MM.1S (cell line): ENCODE measurements at regions not wholly inside any gene's neighbourhood (a gene's known extent, or its start where the extent isn't known, plus 50 kb on each side); places are given as distances from the start of the nearest gene placed in this dataset.
"Not testable (repeated sequence)": the region's sequence is repeated elsewhere in the genome, so short reads cannot be mapped to it uniquely, and the experiment has no call there.

ENCODE experiments used
- DNase-seq: peaks from one replicate; pipeline ENCODE4 v3.0.0-alpha.2; 2015
- H2AFZ ChIP-seq: fragments of 300-600 bp; sonication (generic); 2 replicates; pipeline ENCODE4 v1.6.0; 2016; ENCODE audit warnings: antibody characterized with exemption, low read length
- H3F3A ChIP-seq: fragments of 300-600 bp; sonication (generic); 2 replicates; pipeline ENCODE4 v1.6.1; 2016; ENCODE audit warnings: mild to moderate bottlenecking, antibody characterized with exemption, low read length, moderate library complexity, mixed read lengths; ENCODE audit not compliant: insufficient read depth
- H3K27ac ChIP-seq: fragments of 300-600 bp; sonication (generic); 2 replicates; pipeline ENCODE4 v1.5.1; 2016; ENCODE audit warnings: mild to moderate bottlenecking, low read length
- H3K27me3 ChIP-seq: fragments of 300-600 bp; sonication (generic); replicated peaks from 2 replicates; pipeline ENCODE4 v1.6.0; 2016; ENCODE audit warnings: low read length; ENCODE audit not compliant: insufficient read depth
- H3K36me3 ChIP-seq: fragments of 300-600 bp; sonication (generic); replicated peaks from 2 replicates; pipeline ENCODE4 v1.6.1; 2016; ENCODE audit warnings: mild to moderate bottlenecking, low read length, mixed read lengths; ENCODE audit not compliant: insufficient read depth
- H3K4me1 ChIP-seq: fragments of 300-600 bp; sonication (generic); 2 replicates; pipeline ENCODE4 v1.6.1; 2016; ENCODE audit warnings: low read length, mixed read lengths
- H3K4me2 ChIP-seq: fragments of 300-600 bp; sonication (generic); 2 replicates; pipeline ENCODE4 v1.6.0; 2016; ENCODE audit warnings: low read depth, low read length
- H3K4me3 ChIP-seq: fragments of 300-600 bp; sonication (generic); 2 replicates; pipeline ENCODE4 v1.5.1; 2016; ENCODE audit warnings: low read length, mixed read lengths
- H3K79me2 ChIP-seq: fragments of 300-600 bp; sonication (generic); 2 replicates; pipeline ENCODE4 v1.6.1; 2016; ENCODE audit warnings: mixed run types, low read length, mixed read lengths
- H3K9ac ChIP-seq: fragments of 300-600 bp; sonication (generic); 2 replicates; pipeline ENCODE4 v1.6.1; 2016; ENCODE audit warnings: low read length, mixed read lengths
- H3K9me2 ChIP-seq: fragments of 300-600 bp; sonication (generic); replicated peaks from 2 replicates; pipeline ENCODE4 v1.6.1; 2016; ENCODE audit warnings: mild to moderate bottlenecking, low read length, mixed read lengths; ENCODE audit not compliant: insufficient read depth
- H3K9me3 ChIP-seq: fragments of 300-600 bp; sonication (generic); replicated peaks from 2 replicates; pipeline ENCODE4 v1.6.1; 2016; ENCODE audit warnings: mild to moderate bottlenecking, low read length, mixed read lengths; ENCODE audit not compliant: insufficient read depth
- H4K20me1 ChIP-seq: fragments of 300-600 bp; sonication (generic); 2 replicates; pipeline ENCODE4 v1.6.1; 2016; ENCODE audit warnings: mild to moderate bottlenecking, low read length, moderate library complexity, mixed read lengths; ENCODE audit not compliant: insufficient read depth
- EZH2 ChIP-seq: fragments of 300-600 bp; sonication (generic); optimal IDR thresholded peaks from 2 replicates; pipeline ENCODE3; 2017; ENCODE audit warnings: low read depth, mild to moderate bottlenecking, antibody characterized with exemption, low read length, mixed read lengths
- EZH2phosphoT487 ChIP-seq: fragments of 300-600 bp; sonication (generic); IDR thresholded peaks from 2 replicates; pipeline ENCODE4 v1.6.1; 2018; ENCODE audit warnings: antibody characterized with exemption, low read length
- TF ChIP-seq, protein P1 (sequence below): fragments of 300-600 bp; sonication (generic); IDR thresholded peaks from 2 replicates; pipeline ENCODE4 v1.5.1; 2016; ENCODE audit warnings: antibody characterized with exemption, low read length, mixed read lengths

DNA sequence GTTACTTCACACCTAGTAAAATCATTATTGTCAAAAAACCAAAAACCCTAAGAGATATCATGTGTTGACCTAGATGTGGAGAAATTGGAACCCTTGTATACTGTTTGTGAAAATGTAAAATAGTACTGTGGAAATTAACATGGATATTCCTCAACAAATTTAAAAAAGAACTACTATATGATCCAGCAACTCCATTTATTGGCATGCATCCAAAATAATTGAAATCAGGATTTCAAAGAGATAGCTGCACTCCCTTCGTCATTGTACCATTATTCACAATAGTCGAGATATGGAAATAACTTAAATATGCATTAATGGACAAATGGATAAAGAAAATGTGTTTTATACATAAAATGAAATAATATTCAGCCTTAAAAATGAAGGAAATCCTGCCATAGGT, 105.3 kb upstream of the ZC3H15 start:
- no peaks in the 10 kb centered on the region for H3K36me3 ChIP-seq
- no peak overlapping the region for H3K4me2 ChIP-seq
- no peaks in the 10 kb centered on the region for H4K20me1 ChIP-seq
- TF ChIP-seq EZH2: no peak
- TF ChIP-seq EZH2phosphoT487: no peak
- TF ChIP-seq, protein P1, sequence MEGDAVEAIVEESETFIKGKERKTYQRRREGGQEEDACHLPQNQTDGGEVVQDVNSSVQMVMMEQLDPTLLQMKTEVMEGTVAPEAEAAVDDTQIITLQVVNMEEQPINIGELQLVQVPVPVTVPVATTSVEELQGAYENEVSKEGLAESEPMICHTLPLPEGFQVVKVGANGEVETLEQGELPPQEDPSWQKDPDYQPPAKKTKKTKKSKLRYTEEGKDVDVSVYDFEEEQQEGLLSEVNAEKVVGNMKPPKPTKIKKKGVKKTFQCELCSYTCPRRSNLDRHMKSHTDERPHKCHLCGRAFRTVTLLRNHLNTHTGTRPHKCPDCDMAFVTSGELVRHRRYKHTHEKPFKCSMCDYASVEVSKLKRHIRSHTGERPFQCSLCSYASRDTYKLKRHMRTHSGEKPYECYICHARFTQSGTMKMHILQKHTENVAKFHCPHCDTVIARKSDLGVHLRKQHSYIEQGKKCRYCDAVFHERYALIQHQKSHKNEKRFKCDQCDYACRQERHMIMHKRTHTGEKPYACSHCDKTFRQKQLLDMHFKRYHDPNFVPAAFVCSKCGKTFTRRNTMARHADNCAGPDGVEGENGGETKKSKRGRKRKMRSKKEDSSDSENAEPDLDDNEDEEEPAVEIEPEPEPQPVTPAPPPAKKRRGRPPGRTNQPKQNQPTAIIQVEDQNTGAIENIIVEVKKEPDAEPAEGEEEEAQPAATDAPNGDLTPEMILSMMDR: no peak
- no peaks in the 10 kb centered on the region for H3K4me1 ChIP-seq
- no peaks in the 10 kb centered on the region for H3K9me2 ChIP-seq
- no peaks in the 10 kb centered on the region for H3K9me3 ChIP-seq
- no peak overlapping the region for H3K9ac ChIP-seq
- no peak for DNase-seq
- H3K27ac ChIP-seq: no peak overlapping the region
- no peaks in the 10 kb centered on the region for H3K27me3 ChIP-seq
- H3K79me2 ChIP-seq: no peaks in the 10 kb centered on the region
- no peak overlapping the region for H3K4me3 ChIP-seq
- H3F3A ChIP-seq: no peaks in the 10 kb centered on the region
- H2AFZ ChIP-seq: no peak overlapping the region

DNA sequence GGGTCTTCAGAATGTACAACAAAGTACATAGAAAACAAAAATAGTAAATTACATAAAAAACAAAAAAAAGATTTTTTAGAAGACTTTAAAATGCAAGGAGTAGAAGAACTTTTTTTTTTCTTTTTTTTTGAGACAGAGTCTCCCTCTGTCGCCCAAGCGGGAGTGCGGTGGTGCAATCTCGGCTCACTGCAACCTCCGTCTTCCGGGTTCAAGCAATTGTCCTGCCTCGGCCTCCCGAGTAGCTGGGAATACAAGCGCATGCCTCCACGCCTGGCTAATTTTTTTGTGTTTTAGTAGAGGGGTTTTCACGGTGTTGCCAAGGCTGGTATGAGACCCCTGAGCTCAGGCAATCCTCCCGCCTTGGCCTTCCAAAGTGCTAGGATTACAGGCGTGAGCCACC, 104.5 kb upstream of the ZC3H15 start:
- no peaks in the 10 kb centered on the region for H3K4me1 ChIP-seq
- no peak overlapping the region for H3K9ac ChIP-seq
- H3K36me3 ChIP-seq: no peaks in the 10 kb centered on the region
- H3K4me3 ChIP-seq: no peak overlapping the region
- no peaks in the 10 kb centered on the region for H3K79me2 ChIP-seq
- H4K20me1 ChIP-seq: no peaks in the 10 kb centered on the region
- no peak overlapping the region for H2AFZ ChIP-seq
- no peaks in the 10 kb centered on the region for H3K27me3 ChIP-seq
- no peak for TF ChIP-seq EZH2phosphoT487
- no peak for TF ChIP-seq EZH2
- H3K9me3 ChIP-seq: no peaks in the 10 kb centered on the region
- H3F3A ChIP-seq: no peaks in the 10 kb centered on the region
- no peak for DNase-seq
- H3K4me2 ChIP-seq: no peak overlapping the region
- no peak overlapping the region for H3K27ac ChIP-seq
- no peaks in the 10 kb centered on the region for H3K9me2 ChIP-seq

DNA sequence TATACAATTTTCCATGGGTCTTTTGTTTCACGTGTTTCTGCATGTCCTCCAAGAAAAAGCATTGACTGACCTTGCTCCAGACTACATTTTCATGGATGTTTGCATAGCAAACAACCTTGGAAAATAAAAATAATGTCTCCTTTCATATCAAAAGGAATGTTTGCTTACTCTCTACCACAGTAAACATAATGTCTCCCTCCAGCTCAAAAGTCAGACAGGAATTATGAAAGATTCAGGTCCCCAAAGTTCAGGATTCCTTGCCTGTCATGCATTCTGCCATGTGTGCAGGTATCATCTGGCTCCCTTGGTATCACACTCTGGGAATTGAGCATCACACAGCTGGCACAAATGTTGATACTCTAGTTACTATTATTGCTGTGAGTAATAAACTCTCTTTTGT, 103.1 kb upstream of the ZC3H15 start:
- Histone ChIP-seq H3K9me3 (no peaks in the 10 kb centered on the region), H3K4me1 (no peaks in the 10 kb centered on the region), H3K36me3 (no peaks in the 10 kb centered on the region), H3K9me2 (no peaks in the 10 kb centered on the region), H3K4me2 (no peak overlapping the region), H3K79me2 (no peaks in the 10 kb centered on the region), H3K27ac (no peak overlapping the region), H2AFZ (no peak overlapping the region), H3K4me3 (no peak overlapping the region), H3K27me3 (no peaks in the 10 kb centered on the region), H3F3A (no peaks in the 10 kb centered on the region), H3K9ac (no peak overlapping the region), H4K20me1 (no peaks in the 10 kb centered on the region)
- DNase-seq: no peak
- TF ChIP-seq, protein P1: no peak
- TF ChIP-seq EZH2phosphoT487 (no peak), EZH2 (no peak)

DNA sequence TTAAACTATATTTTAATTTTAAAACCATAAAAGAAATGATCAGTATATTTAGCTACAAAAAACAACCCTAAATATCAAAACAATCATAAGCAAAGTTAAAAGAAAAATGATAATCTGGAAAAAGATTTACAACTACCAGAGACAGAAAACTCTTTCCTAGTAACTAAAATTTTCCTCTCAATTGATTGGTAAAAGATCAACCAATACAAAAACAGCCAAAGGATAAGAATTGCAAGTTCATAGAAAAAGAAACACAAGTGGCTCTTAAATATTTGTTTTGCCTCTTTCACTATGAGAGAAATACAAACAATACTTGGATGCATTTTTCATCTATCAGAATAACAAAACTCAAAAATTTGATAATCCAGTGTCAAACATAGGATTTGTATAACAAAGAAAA, 101.8 kb upstream of the ZC3H15 start:
- Histone ChIP-seq H3K9me3 (no peaks in the 10 kb centered on the region), H3F3A (no peaks in the 10 kb centered on the region), H3K4me3 (no peak overlapping the region), H3K79me2 (no peaks in the 10 kb centered on the region), H2AFZ (no peak overlapping the region), H3K9ac (no peak overlapping the region), H3K27ac (no peak overlapping the region), H3K4me1 (0 out of 2 replicates have a peak, but pooled peaks cover 2% of the 10 kb centered on the region), H3K36me3 (no peaks in the 10 kb centered on the region), H4K20me1 (no peaks in the 10 kb centered on the region), H3K4me2 (no peak overlapping the region), H3K27me3 (no peaks in the 10 kb centered on the region), H3K9me2 (no peaks in the 10 kb centered on the region)
- TF ChIP-seq EZH2phosphoT487: no peak
- TF ChIP-seq, protein P1: no peak
- no peak for TF ChIP-seq EZH2
- no peak for DNase-seq

DNA sequence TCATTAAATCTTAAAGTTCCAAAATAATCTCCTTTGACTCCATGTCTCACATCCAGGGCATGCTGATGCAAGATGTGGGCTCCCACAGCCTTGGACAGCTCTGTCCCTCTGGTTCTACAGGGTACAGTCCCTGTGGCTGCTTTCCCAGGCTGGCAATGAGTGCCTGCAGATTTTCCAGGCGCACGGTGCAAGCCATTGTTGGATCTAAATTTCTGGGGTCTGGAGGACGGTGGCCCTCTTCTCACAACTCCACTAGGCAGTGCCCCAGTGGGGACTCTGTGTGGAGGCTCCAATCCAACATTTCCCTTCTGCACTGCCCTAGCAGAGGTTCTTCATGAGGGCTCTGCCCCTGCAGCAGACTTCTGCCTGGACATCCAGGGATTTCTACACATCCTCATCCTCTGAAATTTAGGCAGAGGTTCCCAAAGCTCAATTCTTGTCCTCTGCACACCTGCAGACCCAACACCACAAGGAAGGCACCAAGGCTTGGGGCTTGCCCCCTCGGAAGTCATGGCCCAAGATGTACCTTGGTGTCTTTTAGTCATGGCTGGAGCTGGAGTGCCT, 100.3 kb upstream of the ZC3H15 start:
- H3K4me3 ChIP-seq, H3K9me3 ChIP-seq, H3K79me2 ChIP-seq, H3K9me2 ChIP-seq, DNase-seq, H3K27me3 ChIP-seq, H2AFZ ChIP-seq, H3K4me1 ChIP-seq, H3K9ac ChIP-seq, H3K27ac ChIP-seq, H3K4me2 ChIP-seq, H3K36me3 ChIP-seq, H3F3A ChIP-seq, H4K20me1 ChIP-seq: not testable (repeated sequence)
